Fibroblast of skin of scalp (primary cell): ENCODE measurements at regions not wholly inside any gene's neighbourhood (a gene's known extent, or its start where the extent isn't known, plus 50 kb on each side); places are given as distances from the start of the nearest gene placed in this dataset.

Source experiments
- DNase-seq: peaks from one replicate; pipeline ENCODE4 v3.0.0-alpha.2; 2013

DNA sequence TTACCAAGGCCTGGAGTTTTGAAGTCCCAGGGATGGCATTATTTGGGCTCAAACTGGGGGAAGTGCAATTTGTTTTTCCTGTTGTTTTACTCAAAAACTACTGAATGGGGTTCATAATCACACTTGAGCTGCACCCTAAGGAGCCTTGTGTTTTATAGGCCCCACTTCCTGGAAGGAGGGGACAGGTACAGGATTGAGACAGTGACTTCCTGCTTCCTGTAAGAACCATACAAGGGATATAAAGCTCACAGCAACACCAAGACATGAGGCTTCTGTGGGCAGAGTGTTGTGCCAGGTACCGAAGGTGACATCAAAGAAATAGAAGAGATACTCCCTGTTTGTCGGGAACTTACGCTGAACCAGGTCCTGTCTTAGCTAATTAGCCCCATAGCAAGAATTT, 70.4 kb upstream of the SKOR2 start:
- DNase-seq: no peak

DNA sequence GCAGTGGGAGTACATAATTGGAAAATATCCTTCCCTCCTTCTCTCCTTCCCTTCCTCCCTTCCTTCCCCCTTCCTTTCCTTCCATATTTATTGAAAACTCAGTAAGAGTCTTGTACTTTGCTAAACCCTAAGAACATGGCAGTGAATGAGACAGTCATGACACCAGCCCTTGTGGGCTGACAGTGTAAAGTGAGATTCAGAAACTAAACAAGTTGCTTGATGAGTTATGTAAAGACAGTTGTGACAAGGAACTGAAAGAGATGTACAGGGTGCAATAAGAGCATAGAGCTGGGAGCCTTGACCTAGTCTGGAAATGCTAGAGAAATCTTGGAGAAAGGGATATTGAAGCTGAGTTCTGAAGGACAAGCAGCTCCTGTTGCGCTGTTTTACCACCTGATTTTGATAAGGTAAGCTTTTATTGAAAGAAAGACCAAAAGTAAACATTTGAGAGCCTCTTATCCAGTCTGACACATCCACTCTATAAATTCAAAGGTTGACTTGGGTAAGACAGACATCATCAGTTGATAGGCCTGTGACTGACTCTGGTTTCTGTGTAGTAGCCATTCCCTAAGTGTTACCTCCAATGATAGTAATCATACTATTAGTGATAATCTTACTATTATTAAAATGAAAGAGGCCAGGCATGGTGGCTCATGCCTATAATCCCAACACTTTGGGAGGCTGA, 66.5 kb upstream of the SKOR2 start:
- no peak for DNase-seq

DNA sequence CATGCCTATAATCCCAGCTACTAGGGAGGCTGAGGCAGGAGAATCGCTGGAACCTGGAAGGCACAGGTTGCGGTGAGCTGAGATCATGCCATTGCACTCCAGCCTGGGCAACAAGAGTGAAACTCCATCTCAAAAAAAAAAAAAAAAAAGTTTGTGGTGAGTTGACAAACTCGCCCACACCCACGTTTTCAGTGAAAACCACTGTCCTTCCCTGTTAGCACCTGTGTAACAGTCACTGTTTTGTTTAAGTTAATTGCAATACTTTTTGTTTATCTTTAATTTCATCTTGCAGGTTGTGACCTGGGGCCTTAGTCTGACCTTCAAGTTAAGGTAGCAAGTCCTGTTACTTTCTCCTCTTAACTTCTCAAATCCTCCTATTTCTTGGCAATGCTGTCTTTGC, 65.5 kb upstream of the SKOR2 start:
- no peak for DNase-seq

DNA sequence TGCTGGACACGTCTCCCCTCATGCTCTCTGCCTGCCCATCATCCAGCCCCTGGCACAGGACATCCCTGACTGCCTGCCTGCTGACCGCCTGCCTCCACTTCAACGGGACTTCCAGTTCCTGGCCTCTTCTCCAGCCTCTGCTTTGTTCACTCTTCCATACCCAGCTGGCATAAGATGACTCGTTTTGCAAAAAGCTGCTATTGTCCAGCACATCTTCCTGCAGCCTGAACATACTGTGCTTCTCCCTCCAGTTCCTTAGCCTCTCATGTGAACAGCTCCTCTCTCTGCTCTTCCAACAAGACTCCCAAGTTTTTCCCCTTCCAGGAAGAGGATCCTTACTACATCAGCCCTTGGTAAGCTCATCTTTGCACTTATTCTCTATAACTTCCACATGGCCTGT, 62.4 kb upstream of the SKOR2 start:
- peak; percentile 18 for DNase-seq

GRCh38 chr18:47311585-47311984, 60.1 kb upstream of the SKOR2 start:
- DNase-seq: no peak
